Muscle layer of duodenum (tissue), 2 donors: ENCODE measurements at regions not wholly inside any gene's neighbourhood (a gene's known extent, or its start where the extent isn't known, plus 50 kb on each side); places are given as distances from the start of the nearest gene placed in this dataset.

ENCODE experiments used
- H3K27ac ChIP-seq: one replicate; pipeline ENCODE4 v1.7.0; 2013; ENCODE audit warnings: mild to moderate bottlenecking, low read length
- H3K27me3 ChIP-seq: one replicate; pipeline ENCODE4 v1.7.0; 2013; ENCODE audit warnings: low read depth, mild to moderate bottlenecking, control low read depth, low read length
- H3K36me3 ChIP-seq, 2 donors: one replicate each; pipeline ENCODE4 v1.7.0; 2013; ENCODE audit warnings: low read length in 2 of 2, control low read depth in 1 of 2, mild to moderate bottlenecking in 1 of 2; ENCODE audit not compliant: insufficient read depth in 2 of 2, control insufficient read depth in 1 of 2
- H3K4me1 ChIP-seq, 2 donors: one replicate each; pipeline ENCODE4 v1.7.0; 2013; ENCODE audit warnings: low read length in 2 of 2, mild to moderate bottlenecking in 2 of 2, control low read depth in 1 of 2, moderate library complexity in 1 of 2; ENCODE audit not compliant: insufficient read depth in 2 of 2, control insufficient read depth in 1 of 2
- H3K4me3 ChIP-seq, 2 donors: one replicate each; pipeline ENCODE4 v1.7.0; 2013; ENCODE audit warnings: low read length in 2 of 2, low read depth in 1 of 2, mild to moderate bottlenecking in 1 of 2
- H3K9me3 ChIP-seq, 2 donors: one replicate each; pipeline ENCODE4 v1.7.0; 2013; ENCODE audit warnings: low read length in 2 of 2, control low read depth in 1 of 2, mild to moderate bottlenecking in 1 of 2; ENCODE audit not compliant: control insufficient read depth in 1 of 2
- donor health status: healthy.

GRCh38 chr10:85250304-85250703 is 921.9 kb downstream of the CCSER2 start:
- H3K4me3 ChIP-seq = no peak overlapping the region

GRCh38 chr10:85256481-85256880 is 928.1 kb downstream of the CCSER2 start:
- no peak overlapping the region for H3K4me3 ChIP-seq
- no peak overlapping the region for H3K27ac ChIP-seq
- no peaks in the 10 kb centered on the region for H3K9me3 ChIP-seq

More at GRCh38 chr10:85250304-85250703, 921.9 kb downstream of the CCSER2 start:
- H3K9me3 ChIP-seq = no peaks in the 10 kb centered on the region
- no peak overlapping the region for H3K27ac ChIP-seq
- no peaks in the 10 kb centered on the region for H3K27me3 ChIP-seq
- no peaks in the 10 kb centered on the region for H3K36me3 ChIP-seq
- no peaks in the 10 kb centered on the region for H3K4me1 ChIP-seq

GRCh38 chr10:85259908-85260307 is 931.5 kb downstream of the CCSER2 start:
- no peaks in the 10 kb centered on the region for H3K27me3 ChIP-seq
- no peak overlapping the region for H3K4me3 ChIP-seq
- H3K36me3 ChIP-seq = no peaks in the 10 kb centered on the region
- no peaks in the 10 kb centered on the region for H3K4me1 ChIP-seq
- no peaks in the 10 kb centered on the region for H3K9me3 ChIP-seq
- no peak overlapping the region for H3K27ac ChIP-seq

More at GRCh38 chr10:85256481-85256880, 928.1 kb downstream of the CCSER2 start:
- H3K36me3 ChIP-seq = no peaks in the 10 kb centered on the region
- H3K27me3 ChIP-seq = no peaks in the 10 kb centered on the region
- no peaks in the 10 kb centered on the region for H3K4me1 ChIP-seq

GRCh38 chr10:85262992-85263391 is 934.6 kb downstream of the CCSER2 start:
- H3K36me3 ChIP-seq = no peaks in the 10 kb centered on the region
- no peaks in the 10 kb centered on the region for H3K9me3 ChIP-seq
- no peak overlapping the region for H3K27ac ChIP-seq
- no peak overlapping the region for H3K4me3 ChIP-seq
- no peaks in the 10 kb centered on the region for H3K27me3 ChIP-seq
- H3K4me1 ChIP-seq = no peaks in the 10 kb centered on the region

- Histone ChIP-seq H3K4me1 (no peaks in the 10 kb centered on the region), H3K27ac (no peak overlapping the region), H3K9me3 (peaks cover 0 to 5% of the 10 kb centered on the region in 2 donors), H3K27me3 (no peaks in the 10 kb centered on the region), H3K4me3 (no peak overlapping the region), H3K36me3 (no peaks in the 10 kb centered on the region)
Observed at GRCh38 chr10:85265121-85265520, 936.7 kb downstream of the CCSER2 start.

GRCh38 chr10:85266808-85267207 is 938.4 kb downstream of the CCSER2 start:
- Histone ChIP-seq H3K4me1 (no peaks in the 10 kb centered on the region), H3K27ac (no peak overlapping the region), H3K9me3 (peaks cover 9 to 12% of the 10 kb centered on the region in 2 donors), H3K27me3 (no peaks in the 10 kb centered on the region), H3K36me3 (no peaks in the 10 kb centered on the region), H3K4me3 (no peak overlapping the region)

GRCh38 chr10:85280014-85280413 is 951.6 kb downstream of the CCSER2 start:
- Histone ChIP-seq H3K4me3 (no peak overlapping the region), H3K9me3 (peaks cover 0 to 8% of the 10 kb centered on the region in 2 donors), H3K27ac (no peak overlapping the region), H3K36me3 (no peaks in the 10 kb centered on the region), H3K27me3 (no peaks in the 10 kb centered on the region), H3K4me1 (no peaks in the 10 kb centered on the region)

- Histone ChIP-seq H3K27me3 (no peaks in the 10 kb centered on the region), H3K4me3 (no peak overlapping the region), H3K27ac (no peak overlapping the region), H3K9me3 (no peaks in the 10 kb centered on the region), H3K36me3 (no peaks in the 10 kb centered on the region), H3K4me1 (no peaks in the 10 kb centered on the region)
Observed at GRCh38 chr10:85284778-85285770, 956.7 kb downstream of the CCSER2 start.

- H3K27ac ChIP-seq = no peak overlapping the region
- no peaks in the 10 kb centered on the region for H3K9me3 ChIP-seq
- no peak overlapping the region for H3K4me3 ChIP-seq
- no peaks in the 10 kb centered on the region for H3K4me1 ChIP-seq
- H3K27me3 ChIP-seq = no peaks in the 10 kb centered on the region
- no peaks in the 10 kb centered on the region for H3K36me3 ChIP-seq
Observed at GRCh38 chr10:85293483-85293882, 965.1 kb downstream of the CCSER2 start.

GRCh38 chr10:85311613-85312337 is 983.4 kb downstream of the CCSER2 start:
- Histone ChIP-seq H3K27ac (no peak overlapping the region), H3K4me3 (no peak overlapping the region), H3K27me3 (no peaks in the 10 kb centered on the region), H3K36me3 (no peaks in the 10 kb centered on the region), H3K4me1 (no peaks in the 10 kb centered on the region), H3K9me3 (no peaks in the 10 kb centered on the region)

- Histone ChIP-seq H3K9me3 (no peaks in the 10 kb centered on the region), H3K4me3 (no peak overlapping the region), H3K4me1 (no peaks in the 10 kb centered on the region), H3K36me3 (no peaks in the 10 kb centered on the region), H3K27me3 (no peaks in the 10 kb centered on the region), H3K27ac (no peak overlapping the region)
Observed at GRCh38 chr10:85315657-85316056, 987.3 kb downstream of the CCSER2 start.
